Astrocyte (in vitro differentiated cells and primary cell): ENCODE measurements at regions not wholly inside any gene's neighbourhood (a gene's known extent, or its start where the extent isn't known, plus 50 kb on each side); places are given as distances from the start of the nearest gene placed in this dataset.
A peak's percentile ranks its signal among the peaks of the same experiment; 100 is the strongest.

ENCODE experiments used
- DNase-seq: peaks from one replicate; pipeline ENCODE4 v3.0.0-alpha.2; 2010; ENCODE audit warnings: low read depth
- FAIRE-seq: peaks from 2 replicates; lab custom pipeline; 2011; peaks lifted over from hg19 to GRCh38; lab: Jason Lieb, UNC
- H2AFZ ChIP-seq: 2 replicates; pipeline ENCODE4 v1.6.0; 2012; ENCODE audit warnings: low read depth, low read length, inconsistent platforms
- H3K27ac ChIP-seq: 2 replicates; pipeline ENCODE4 v1.5.1; 2011; ENCODE audit warnings: low read depth, low read length, inconsistent platforms
- H3K27me3 ChIP-seq: 2 replicates; pipeline ENCODE4 v1.6.0; 2011; ENCODE audit warnings: low read length, inconsistent platforms; ENCODE audit not compliant: insufficient read depth
- H3K36me3 ChIP-seq: 2 replicates; pipeline ENCODE4 v1.5.1; 2011; ENCODE audit warnings: low read length, inconsistent platforms; ENCODE audit not compliant: insufficient read depth
- H3K4me1 ChIP-seq: 2 replicates; pipeline ENCODE4 v1.5.1; 2011; ENCODE audit warnings: low read length, inconsistent platforms; ENCODE audit not compliant: insufficient read depth
- H3K4me2 ChIP-seq: 2 replicates; pipeline ENCODE4 v1.6.0; 2012; ENCODE audit warnings: low read length, inconsistent platforms
- H3K4me3 ChIP-seq: 2 replicates; pipeline ENCODE4 v1.5.1; 2011; ENCODE audit warnings: low read depth, mild to moderate bottlenecking, low read length, inconsistent platforms; ENCODE audit not compliant: insufficient read depth
- H3K79me2 ChIP-seq: 2 replicates; pipeline ENCODE4 v1.6.0; 2012; ENCODE audit warnings: mild to moderate bottlenecking, low read length, inconsistent platforms; ENCODE audit not compliant: insufficient read depth
- H3K9ac ChIP-seq: 2 replicates; pipeline ENCODE4 v1.6.0; 2012; ENCODE audit warnings: mild to moderate bottlenecking, low read length, inconsistent platforms
- H3K9me3 ChIP-seq: 2 replicates; pipeline ENCODE4 v1.5.1; 2012; ENCODE audit warnings: low read depth, mild to moderate bottlenecking, low read length, inconsistent platforms; ENCODE audit not compliant: insufficient read depth
- H4K20me1 ChIP-seq: 2 replicates; pipeline ENCODE4 v1.6.0; 2012; ENCODE audit warnings: low read length, inconsistent platforms; ENCODE audit not compliant: insufficient read depth
- H3K27ac Mint-ChIP-seq: one replicate; pipeline ENCODE4 v1.8.0; 2021; ENCODE audit warnings: mild to moderate bottlenecking, mixed read lengths; ENCODE audit not compliant: unreplicated experiment
- H3K27me3 Mint-ChIP-seq: one replicate; pipeline ENCODE4 v1.8.0; 2021; ENCODE audit warnings: low read depth, mixed read lengths; ENCODE audit not compliant: unreplicated experiment
- H3K36me3 Mint-ChIP-seq: one replicate; pipeline ENCODE4 v1.8.0; 2021; ENCODE audit warnings: low read depth, mixed read lengths; ENCODE audit not compliant: unreplicated experiment
- H3K4me1 Mint-ChIP-seq: one replicate; pipeline ENCODE4 v1.8.0; 2021; ENCODE audit warnings: low read depth, mixed read lengths; ENCODE audit not compliant: unreplicated experiment
- H3K4me3 Mint-ChIP-seq: one replicate; pipeline ENCODE4 v1.8.0; 2021; ENCODE audit warnings: mild to moderate bottlenecking, moderate library complexity, mixed read lengths; ENCODE audit not compliant: unreplicated experiment
- H3K9me3 Mint-ChIP-seq: one replicate; pipeline ENCODE4 v1.8.0; 2021; ENCODE audit warnings: mild to moderate bottlenecking, mixed read lengths; ENCODE audit not compliant: unreplicated experiment
- CTCF ChIP-seq: IDR thresholded peaks from 2 replicates; pipeline ENCODE4 v1.5.1; 2011; ENCODE audit warnings: low read depth, mild to moderate bottlenecking, inconsistent platforms, low read length, moderate library complexity; ENCODE audit not compliant: insufficient read depth
- EZH2 ChIP-seq: IDR thresholded peaks from 2 replicates; pipeline ENCODE4 v1.6.1; 2012; ENCODE audit warnings: mild to moderate bottlenecking, low read length, inconsistent platforms; ENCODE audit not compliant: insufficient read depth

DNA sequence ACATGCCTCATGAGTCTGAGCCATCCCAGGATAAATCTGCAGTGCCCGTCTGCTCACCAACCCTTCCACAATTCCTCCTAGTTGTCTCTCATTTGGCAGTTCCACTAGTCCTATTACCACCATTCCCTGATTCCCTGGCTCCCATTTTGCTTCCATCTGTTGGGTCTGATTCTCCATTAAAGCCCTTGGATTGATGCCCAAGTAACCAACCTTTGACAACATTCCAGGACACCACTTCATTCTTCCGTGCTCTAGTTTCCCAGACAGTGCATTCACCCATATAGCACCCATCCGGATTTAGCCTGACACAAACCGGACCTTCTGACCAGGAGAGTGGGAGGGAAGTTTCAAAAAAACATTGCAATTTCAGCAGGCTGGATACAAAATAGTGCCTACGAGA lies 189.4 kb upstream of the PALMD start:
- Mint-ChIP-seq H3K9me3 (no peaks in the 10 kb centered on the region), H3K36me3 (no peaks in the 10 kb centered on the region), H3K27me3 (no peaks in the 10 kb centered on the region), H3K27ac (no peak overlapping the region), H3K4me3 (no peak overlapping the region), H3K4me1 (peaks cover 11% of the 10 kb centered on the region)
- Histone ChIP-seq H3K79me2 (no peaks in the 10 kb centered on the region), H3K9me3 (no peaks in the 10 kb centered on the region), H3K36me3 (no peaks in the 10 kb centered on the region), H2AFZ (peak overlapping the region; percentile 48), H3K4me1 (peaks cover 13% of the 10 kb centered on the region), H3K9ac (peak overlapping the region; percentile 53), H3K4me3 (no peak overlapping the region), H4K20me1 (no peaks in the 10 kb centered on the region), H3K4me2 (peak overlapping the region; percentile 56), H3K27me3 (no peaks in the 10 kb centered on the region), H3K27ac (peak overlapping the region; percentile 83)
- no peak for TF ChIP-seq CTCF
- TF ChIP-seq EZH2, result no peak
- no peak for FAIRE-seq
- peak; percentile 60 for DNase-seq

DNA sequence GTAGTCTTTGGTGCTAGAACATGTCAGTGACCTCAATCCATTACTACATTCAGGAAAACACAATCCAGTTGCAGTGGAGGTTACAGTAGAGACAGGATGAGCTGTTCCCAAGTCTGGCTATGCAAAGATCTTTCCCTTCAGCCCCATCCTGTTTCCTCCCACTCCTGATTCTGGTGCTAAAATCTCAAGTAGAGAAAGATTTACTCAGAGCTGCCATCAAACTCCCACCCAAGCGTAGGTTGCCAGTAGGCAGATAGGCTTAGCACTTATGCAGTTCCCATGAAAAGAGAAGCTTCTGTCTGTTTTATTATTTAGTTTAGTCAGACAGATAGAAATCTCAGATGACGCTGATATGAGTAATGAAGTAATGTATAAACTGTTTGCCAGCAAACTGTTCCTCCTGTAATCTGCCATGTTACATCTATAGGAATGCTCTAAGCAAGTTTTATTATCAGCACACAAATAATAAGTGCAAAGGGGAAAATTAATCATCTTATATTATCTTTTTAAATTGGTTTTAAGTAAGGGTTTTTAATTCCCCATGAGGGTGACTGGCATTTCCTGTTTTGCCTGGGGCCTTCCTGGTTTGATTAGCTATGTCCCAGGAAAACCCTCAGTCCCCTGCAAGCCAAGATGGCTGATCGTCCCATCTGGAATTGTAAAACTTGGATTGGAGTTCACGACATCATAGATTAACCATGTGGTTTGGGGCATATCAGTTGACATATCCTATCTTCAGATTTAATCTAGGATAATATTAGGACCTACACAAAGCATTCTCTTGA lies 188.3 kb upstream of the PALMD start:
- no peaks in the 10 kb centered on the region for H3K27me3 Mint-ChIP-seq
- H3K36me3 ChIP-seq, result no peaks in the 10 kb centered on the region
- no peaks in the 10 kb centered on the region for H3K36me3 Mint-ChIP-seq
- H3K79me2 ChIP-seq, result no peaks in the 10 kb centered on the region
- H3K9ac ChIP-seq, result peak overlapping the region; percentile 53
- H3K9me3 Mint-ChIP-seq, result no peaks in the 10 kb centered on the region
- no peaks in the 10 kb centered on the region for H3K27me3 ChIP-seq
- peak overlapping the region; percentile 50 for H2AFZ ChIP-seq
- no peaks in the 10 kb centered on the region for H4K20me1 ChIP-seq
- peaks cover 13% of the 10 kb centered on the region for H3K4me1 ChIP-seq
- FAIRE-seq (no peak), DNase-seq (peak; percentile 81)
- H3K27ac Mint-ChIP-seq, result peak overlapping the region; percentile 88
- H3K4me1 Mint-ChIP-seq, result peaks cover 11% of the 10 kb centered on the region
- TF ChIP-seq CTCF (no peak), EZH2 (no peak)
- H3K4me2 ChIP-seq, result peak overlapping the region; percentile 56
- H3K4me3 Mint-ChIP-seq, result no peak overlapping the region
- H3K9me3 ChIP-seq, result no peaks in the 10 kb centered on the region
- no peak overlapping the region for H3K4me3 ChIP-seq
- H3K27ac ChIP-seq, result peak overlapping the region; percentile 83

GRCh38 chr1:99461499-99461898 lies 184.4 kb upstream of the PALMD start:
- H3K79me2 ChIP-seq, result no peaks in the 10 kb centered on the region
- H3K9me3 ChIP-seq, result no peaks in the 10 kb centered on the region
- no peaks in the 10 kb centered on the region for H3K36me3 ChIP-seq
- no peak for FAIRE-seq
- H3K27me3 Mint-ChIP-seq, result no peaks in the 10 kb centered on the region
- no peak overlapping the region for H3K4me2 ChIP-seq
- H3K4me1 Mint-ChIP-seq, result peaks cover 18% of the 10 kb centered on the region
- H3K27ac Mint-ChIP-seq, result no peak overlapping the region
- no peak overlapping the region for H3K4me3 Mint-ChIP-seq
- no peaks in the 10 kb centered on the region for H3K9me3 Mint-ChIP-seq
- H3K27me3 ChIP-seq, result no peaks in the 10 kb centered on the region
- no peak overlapping the region for H3K9ac ChIP-seq
- DNase-seq, result no peak
- H3K27ac ChIP-seq, result no peak overlapping the region
- H4K20me1 ChIP-seq, result no peaks in the 10 kb centered on the region
- H3K4me1 ChIP-seq, result peaks cover 20% of the 10 kb centered on the region
- TF ChIP-seq EZH2, result no peak
- no peak for TF ChIP-seq CTCF
- H2AFZ ChIP-seq, result no peak overlapping the region
- H3K36me3 Mint-ChIP-seq, result no peaks in the 10 kb centered on the region
- H3K4me3 ChIP-seq, result no peak overlapping the region
